Cardiac muscle cell (in vitro differentiated cells and primary cell): ENCODE measurements at regions not wholly inside any gene's neighbourhood (a gene's known extent, or its start where the extent isn't known, plus 50 kb on each side); places are given as distances from the start of the nearest gene placed in this dataset.

ENCODE experiments used
- DNase-seq, 2 donors: peaks; one replicate each; pipeline versions ENCODE4 v3.0.0 to v3.0.0-alpha.2; 2010 to 2017; ENCODE audit warnings: low read depth in 1 of 2, low spot score in 1 of 2
- H3K27ac ChIP-seq: fragments of 200-600 bp; sonication (generic); 2 replicates; pipeline ENCODE4 v1.5.1; 2016
- H3K27me3 ChIP-seq: fragments of 200-600 bp; sonication (generic); 2 replicates; pipeline ENCODE4 v1.6.0; 2016; ENCODE audit warnings: control low read depth
- H3K36me3 ChIP-seq: fragments of 200-600 bp; sonication (generic); 2 replicates; pipeline ENCODE4 v1.5.1; 2016; ENCODE audit warnings: control low read depth
- H3K4me1 ChIP-seq: fragments of 200-600 bp; sonication (generic); 2 replicates; pipeline ENCODE4 v1.8.1; 2017; ENCODE audit warnings: low read depth, mild to moderate bottlenecking, mixed run types
- H3K4me3 ChIP-seq: fragments of 200-600 bp; sonication (generic); 2 replicates; pipeline ENCODE4 v1.5.1; 2016; ENCODE audit warnings: mild to moderate bottlenecking
- H3K9me3 ChIP-seq: fragments of 200-600 bp; sonication (generic); 2 replicates; pipeline ENCODE4 v1.5.1; 2017; ENCODE audit warnings: low read depth, mild to moderate bottlenecking, control low read depth
- CTCF ChIP-seq: IDR thresholded peaks from 2 replicates; pipeline ENCODE4 v1.5.1; 2012; ENCODE audit warnings: low read depth, mild to moderate bottlenecking, low read length

GRCh38 chr16:72721981-72722380 lies 325.9 kb downstream of the ZFHX3 start:
- TF ChIP-seq CTCF = no peak
- Histone ChIP-seq H3K9me3 (no peaks in the 10 kb centered on the region), H3K4me1 (peaks cover 3% of the 10 kb centered on the region), H3K36me3 (no peaks in the 10 kb centered on the region), H3K27ac (no peak overlapping the region), H3K27me3 (no peaks in the 10 kb centered on the region), H3K4me3 (no peak overlapping the region)
- DNase-seq = no peak

- TF ChIP-seq CTCF = no peak
- no peaks in the 10 kb centered on the region for H3K4me1 ChIP-seq
- DNase-seq = peak in 1 of 2 donors; percentile 19
- no peaks in the 10 kb centered on the region for H3K9me3 ChIP-seq
- no peaks in the 10 kb centered on the region for H3K36me3 ChIP-seq
- H3K4me3 ChIP-seq = no peak overlapping the region
- no peaks in the 10 kb centered on the region for H3K27me3 ChIP-seq
- no peak overlapping the region for H3K27ac ChIP-seq
These were observed 332.7 kb downstream of the ZFHX3 start for GRCh38 chr16:72715267-72715666.

- TF ChIP-seq CTCF = no peak
- H3K9me3 ChIP-seq = no peaks in the 10 kb centered on the region
- H3K36me3 ChIP-seq = no peaks in the 10 kb centered on the region
- H3K27ac ChIP-seq = no peak overlapping the region
- no peak overlapping the region for H3K4me3 ChIP-seq
- DNase-seq = no peak
- no peaks in the 10 kb centered on the region for H3K4me1 ChIP-seq
- H3K27me3 ChIP-seq = no peaks in the 10 kb centered on the region
These were observed 336.1 kb downstream of the ZFHX3 start for GRCh38 chr16:72711823-72712222.

- no peaks in the 10 kb centered on the region for H3K9me3 ChIP-seq
- H3K36me3 ChIP-seq = no peaks in the 10 kb centered on the region
- H3K27me3 ChIP-seq = no peaks in the 10 kb centered on the region
- no peak overlapping the region for H3K27ac ChIP-seq
- DNase-seq = no peak
- no peak for TF ChIP-seq CTCF
- H3K4me1 ChIP-seq = no peaks in the 10 kb centered on the region
- H3K4me3 ChIP-seq = no peak overlapping the region
These were observed 342.1 kb downstream of the ZFHX3 start for GRCh38 chr16:72705801-72706200.

- Histone ChIP-seq H3K27me3 (no peaks in the 10 kb centered on the region), H3K27ac (no peak overlapping the region), H3K36me3 (no peaks in the 10 kb centered on the region), H3K4me1 (no peaks in the 10 kb centered on the region), H3K4me3 (no peak overlapping the region), H3K9me3 (no peaks in the 10 kb centered on the region)
- DNase-seq = no peak
- TF ChIP-seq CTCF = no peak
These were observed 343.1 kb downstream of the ZFHX3 start for GRCh38 chr16:72704746-72705372.
